Hematopoietic multipotent progenitor cell (in vitro differentiated cells): ENCODE measurements at regions not wholly inside any gene's neighbourhood (a gene's known extent, or its start where the extent isn't known, plus 50 kb on each side); places are given as distances from the start of the nearest gene placed in this dataset.

Source experiments
- DNase-seq, 3 donors: peaks; one replicate each; pipeline ENCODE4 v3.0.0-alpha.2; 2011 to 2015; ENCODE audit warnings: low read depth in 2 of 3, low spot score in 2 of 3

GRCh38 chr1:37308031-37308960 lies 166.1 kb upstream of the ZC3H12A start:
- DNase-seq: no peak

DNA sequence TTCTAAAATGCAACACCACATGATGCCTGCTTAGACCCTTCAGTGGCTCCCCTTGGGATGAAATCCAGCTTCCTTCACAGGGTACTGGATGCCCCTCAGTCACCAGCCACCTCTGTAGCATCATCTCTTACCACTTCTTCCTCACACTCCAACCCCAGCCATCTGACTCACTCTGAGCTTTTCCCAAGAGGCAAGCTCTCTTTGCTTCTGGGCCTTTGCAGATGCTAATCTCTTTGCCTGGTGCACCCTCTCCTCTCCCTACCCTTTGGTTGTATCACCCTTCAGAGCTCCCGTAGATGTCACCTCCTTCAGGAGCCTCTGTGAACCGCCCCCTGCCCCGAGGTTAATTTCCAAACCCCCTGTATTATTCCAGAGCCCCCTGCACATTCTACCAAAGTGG lies 164.8 kb upstream of the ZC3H12A start:
- no peak for DNase-seq

DNA sequence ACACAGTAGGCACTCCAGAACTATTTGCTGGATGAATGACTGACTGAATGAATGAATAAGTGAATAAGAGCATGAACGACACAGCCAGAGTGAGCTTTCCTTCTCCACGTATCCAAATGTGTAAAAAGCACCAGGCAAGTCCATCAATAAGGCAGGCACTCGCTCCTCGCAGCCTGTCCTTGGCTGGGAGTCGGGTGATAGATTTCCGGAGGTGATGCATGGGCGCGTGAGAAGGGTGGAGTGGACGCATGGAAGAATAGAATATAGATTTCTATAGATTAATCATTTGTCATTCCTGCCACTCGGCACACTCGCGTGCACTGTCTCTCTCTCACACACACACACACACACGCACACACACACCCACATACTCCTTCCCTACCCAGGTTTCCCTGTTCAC lies 164.3 kb upstream of the ZC3H12A start:
- no peak for DNase-seq

- no peak for DNase-seq
Observed at GRCh38 chr1:37315371-37315846, 159.0 kb upstream of the ZC3H12A start.

DNA sequence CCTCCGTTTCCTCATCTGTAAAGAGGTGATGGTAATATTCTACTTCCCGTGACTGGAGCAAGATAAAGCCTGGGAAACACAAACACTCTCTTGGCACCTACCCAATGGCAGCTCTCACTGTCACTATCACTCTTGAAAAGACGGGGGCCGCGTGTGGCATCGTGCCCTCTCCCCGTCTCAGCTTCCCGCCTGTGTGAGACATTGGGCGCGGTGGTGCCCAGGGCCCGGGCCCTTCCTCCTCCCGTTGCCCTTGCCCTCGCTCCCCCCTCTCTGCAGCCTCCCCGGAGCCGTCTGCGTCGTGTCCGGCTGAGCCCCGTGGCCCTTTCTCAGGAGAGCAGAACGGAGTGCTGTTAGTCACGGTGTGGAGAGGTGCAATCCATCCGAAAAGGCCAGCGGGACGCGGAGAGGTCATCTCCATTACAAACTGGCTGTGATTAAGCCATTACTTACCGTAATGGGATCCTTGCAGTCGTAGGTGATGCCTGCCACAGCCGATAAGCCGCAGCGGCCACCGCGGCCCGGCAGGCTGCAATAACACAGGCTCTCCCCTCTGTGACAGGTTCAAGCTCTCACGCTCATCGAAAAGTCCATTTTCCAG lies 156.4 kb upstream of the ZC3H12A start:
- DNase-seq: no peak

DNA sequence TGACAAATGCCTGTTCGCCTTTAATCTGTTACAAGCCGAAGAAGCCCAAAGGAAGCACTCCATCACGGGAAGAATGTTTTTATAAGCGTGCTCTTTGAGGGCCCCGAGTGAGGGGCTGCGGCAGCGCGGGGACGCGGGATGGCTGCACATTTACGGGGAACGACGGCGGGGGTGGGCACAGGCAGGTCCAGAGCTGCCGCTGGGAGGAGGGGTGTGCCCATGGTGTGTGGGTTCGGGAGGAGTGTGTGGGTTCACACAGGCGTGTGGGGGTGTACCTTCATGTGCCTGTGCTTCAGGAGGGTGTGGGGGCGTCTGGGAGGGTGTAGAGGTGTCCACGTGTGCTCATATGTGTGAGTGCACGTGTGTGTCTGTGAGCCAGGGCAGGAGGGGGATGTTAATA lies 155.9 kb upstream of the ZC3H12A start:
- no peak for DNase-seq

DNA sequence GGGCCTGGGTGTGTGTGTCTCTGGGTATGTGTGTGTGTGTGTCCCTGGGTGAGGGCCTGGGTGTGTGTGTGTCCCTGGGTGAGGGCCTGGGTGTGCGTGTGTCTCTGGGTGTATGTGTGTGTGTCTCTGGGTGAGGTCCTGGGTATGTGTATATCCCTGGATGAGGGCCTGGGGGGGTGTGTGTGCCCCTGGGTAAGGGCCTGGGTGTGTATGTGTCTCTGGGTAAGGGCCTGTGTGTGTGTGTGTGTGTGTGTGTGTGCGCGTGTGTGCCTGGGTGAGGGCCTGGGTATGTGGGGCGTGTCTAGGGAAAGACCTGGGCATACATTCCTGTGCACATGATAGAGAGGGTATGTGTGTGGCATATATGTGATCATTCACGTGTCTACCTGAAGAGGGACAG lies 155.1 kb upstream of the ZC3H12A start:
- DNase-seq: no peak

GRCh38 chr1:37323486-37324377 lies 150.6 kb upstream of the ZC3H12A start:
- peak in 2 of 3 donors; percentile 5 to 30 for DNase-seq

DNA sequence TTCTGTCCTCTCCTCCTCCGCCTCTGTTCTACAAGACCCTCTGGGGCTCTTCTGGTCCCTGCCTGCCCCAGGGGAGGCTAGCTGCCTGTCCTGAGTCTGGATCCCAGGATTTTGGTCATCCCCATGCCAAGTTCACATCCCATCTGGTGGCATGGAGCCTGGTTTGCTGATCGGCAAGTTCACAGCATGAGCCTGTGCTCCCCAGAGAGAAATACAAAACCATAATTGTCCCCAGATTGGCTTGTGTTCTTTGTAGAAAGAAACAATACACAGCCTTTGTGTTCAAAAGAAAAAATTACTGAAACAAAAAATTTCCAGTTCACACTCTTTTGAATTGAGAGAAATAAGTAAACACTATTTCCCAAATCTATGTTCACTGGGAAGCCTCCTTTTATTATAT lies 149.4 kb upstream of the ZC3H12A start:
- DNase-seq: no peak

GRCh38 chr1:37325509-37326437 lies 148.6 kb upstream of the ZC3H12A start:
- no peak for DNase-seq

DNA sequence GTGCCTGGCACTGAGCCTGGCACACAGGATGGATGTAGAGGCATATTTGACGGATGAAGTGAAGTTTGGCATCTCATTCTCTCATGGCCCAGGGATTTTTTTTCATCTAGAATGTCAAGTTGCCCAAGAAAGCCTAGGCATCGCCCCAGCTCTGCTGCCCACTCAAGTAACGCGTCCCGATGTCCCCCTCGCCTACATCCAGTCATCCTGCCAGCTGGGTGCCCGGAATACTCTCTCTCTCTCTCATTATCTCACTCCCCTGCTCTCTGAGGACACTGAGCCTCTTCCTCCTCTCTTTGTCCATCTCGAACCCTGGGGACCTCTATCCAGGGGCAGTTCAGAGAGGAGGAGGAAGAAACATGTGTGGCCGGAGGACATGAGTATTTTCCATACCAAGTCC lies 142.3 kb upstream of the ZC3H12A start:
- DNase-seq: no peak

GRCh38 chr1:37338658-37339057 lies 135.7 kb upstream of the ZC3H12A start:
- no peak for DNase-seq

DNA sequence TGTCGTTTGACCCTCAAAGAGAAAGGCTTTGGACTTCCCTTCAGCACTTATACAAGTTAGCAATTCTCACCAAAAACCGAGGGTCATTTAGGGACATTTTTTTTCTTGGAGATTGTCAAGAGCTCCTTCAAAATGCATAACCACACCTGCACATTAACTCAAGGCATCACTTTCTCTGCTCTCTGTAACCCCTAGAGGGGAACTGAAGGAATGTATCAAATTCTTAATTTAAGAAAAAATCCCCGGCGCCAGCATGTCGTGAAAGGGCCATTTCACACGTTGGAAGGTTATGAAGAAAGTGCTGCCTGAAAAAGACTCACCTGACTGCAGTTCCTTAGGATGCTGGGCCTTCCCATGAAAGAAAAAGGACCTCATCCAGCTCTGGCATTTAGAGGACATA lies 131.6 kb upstream of the ZC3H12A start:
- no peak for DNase-seq

- DNase-seq: no peak
Observed at GRCh38 chr1:37347104-37347649, 127.2 kb upstream of the ZC3H12A start.

DNA sequence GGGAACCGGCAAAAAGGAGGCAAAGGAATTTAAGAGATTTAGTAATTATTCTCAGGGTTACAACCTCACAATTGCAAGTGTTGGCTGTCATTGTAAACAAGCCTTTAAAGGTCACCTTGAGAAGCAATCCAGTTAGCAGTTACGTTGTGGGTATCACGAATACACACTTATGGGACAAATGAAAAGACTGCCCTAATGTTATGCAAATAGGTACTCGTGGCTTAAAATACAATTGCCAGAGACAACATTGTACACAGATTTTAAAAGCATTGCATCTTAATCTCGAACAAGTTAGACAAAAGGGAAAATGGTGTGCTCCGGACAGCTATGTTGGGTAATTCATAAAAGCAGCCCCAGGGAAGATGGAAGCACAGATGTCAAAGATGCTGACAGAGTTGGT lies 120.5 kb upstream of the ZC3H12A start:
- no peak for DNase-seq

DNA sequence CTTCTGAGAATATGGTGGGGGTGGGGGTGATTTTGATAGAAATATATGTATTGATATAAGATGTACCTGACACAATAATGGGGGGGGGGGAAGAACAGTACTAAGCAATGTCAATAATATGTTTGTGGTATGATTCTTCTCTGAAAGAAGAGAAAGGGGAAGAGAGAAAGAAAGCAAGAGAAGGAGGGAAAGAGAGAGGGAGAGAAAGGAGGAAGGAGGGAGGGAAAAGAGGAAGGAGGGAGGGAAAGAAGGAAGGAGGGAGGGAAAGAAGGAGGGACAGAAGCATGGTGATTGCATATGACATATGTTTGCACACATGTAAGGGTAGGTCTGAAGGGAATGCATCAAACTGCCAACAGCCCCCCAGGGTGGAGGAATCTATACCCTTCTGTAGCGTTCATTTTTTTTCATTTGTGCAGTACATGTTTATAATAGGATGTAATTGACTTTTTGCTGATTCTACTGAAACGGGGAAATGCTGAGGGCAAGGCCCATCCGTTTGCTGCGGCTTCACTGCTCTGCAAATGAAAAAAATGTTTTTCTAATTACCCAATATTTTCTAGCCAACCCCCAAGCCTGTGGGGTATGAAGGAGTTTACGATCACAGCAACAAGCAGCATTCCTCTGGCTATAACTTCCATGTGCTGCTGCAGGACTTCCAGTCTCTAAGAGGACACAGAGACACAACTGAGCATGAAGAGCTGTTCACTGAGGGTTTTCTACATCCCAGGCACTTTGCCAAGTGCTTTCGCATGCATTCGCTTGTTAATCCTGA lies 119.3 kb upstream of the ZC3H12A start:
- DNase-seq: no peak

- DNase-seq: no peak
Observed at GRCh38 chr1:37358992-37359391, 115.4 kb upstream of the ZC3H12A start.

GRCh38 chr1:37360011-37360410 lies 114.4 kb upstream of the ZC3H12A start:
- no peak for DNase-seq
